K562 (cell line): ENCODE measurements at regions not wholly inside any gene's neighbourhood (a gene's known extent, or its start where the extent isn't known, plus 50 kb on each side); places are given as distances from the start of the nearest gene placed in this dataset.

Source experiments
- C11orf30 ChIP-seq: fragments of 450-650 bp; IDR thresholded peaks from 2 replicates; pipeline ENCODE4 v1.6.1; 2016; ENCODE audit warnings: low read depth, mild to moderate bottlenecking
- FUS ChIP-seq: fragments of 200-400 bp; formaldehyde crosslinking; optimal IDR thresholded peaks from 2 replicates; pipeline ENCODE3; 2017; ENCODE audit warnings: low read depth, low read length
- HLTF ChIP-seq: fragments of 450-650 bp; IDR thresholded peaks from 2 replicates; pipeline ENCODE4 v1.6.1; 2016
- HOXB6 ChIP-seq: fragments of 250-450 bp; sonication (Bioruptor Pico); IDR thresholded peaks from 2 replicates; pipeline ENCODE4 v1.5.1; 2022; ENCODE audit warnings: mild to moderate bottlenecking, borderline replicate concordance
- NCOA2 ChIP-seq, 2 experiments: fragments of 450-650 bp; IDR thresholded peaks; 2 replicates each; pipeline ENCODE4 v1.6.1; 2018; ENCODE audit warnings: mild to moderate bottlenecking in 2 of 2, moderate library complexity in 1 of 2; ENCODE audit not compliant: partially characterized antibody in 2 of 2
- NFATC3 ChIP-seq: fragments of 450-650 bp; IDR thresholded peaks from 2 replicates; pipeline ENCODE4 v1.6.1; 2017; ENCODE audit warnings: mild to moderate bottlenecking
- NR4A1 ChIP-seq, 2 experiments: fragments of 250-450 bp in 1 of 2; fragments of 450-650 bp in 1 of 2; sonication (Bioruptor Pico) in 1 of 2; IDR thresholded peaks; 2 replicates each; pipeline versions ENCODE4 v1.4.0 to v1.6.1; 2016 to 2020; ENCODE audit warnings: mild to moderate bottlenecking in 2 of 2, missing compliant biosample characterization in 1 of 2, missing genetic modification characterization in 1 of 2, moderate library complexity in 1 of 2
- RFX1 ChIP-seq: fragments of 450-650 bp; IDR thresholded peaks from 2 replicates; pipeline ENCODE4 v1.6.1; 2016; ENCODE audit warnings: mild to moderate bottlenecking, moderate library complexity
- SMC3 ChIP-seq: conservative IDR thresholded peaks from 2 replicates; pipeline ENCODE4 v1.6.1; 2011; ENCODE audit warnings: low read depth, low read length, improper control_type of control experiment; ENCODE audit not compliant: insufficient read depth
- TAF1 ChIP-seq: IDR thresholded peaks from 2 replicates; pipeline ENCODE4 v1.6.1; 2011; ENCODE audit warnings: mild to moderate bottlenecking, low read length, moderate library complexity; ENCODE audit not compliant: insufficient read depth, control insufficient read depth, severe bottlenecking; ENCODE audit errors: extremely low read depth
- TF ChIP-seq, protein P1 (sequence below): fragments of 250-450 bp; sonication (Bioruptor Pico); IDR thresholded peaks from 2 replicates; pipeline ENCODE4 v1.4.0; 2020; ENCODE audit warnings: mild to moderate bottlenecking
- TF ChIP-seq, protein P2 (sequence below), 2 experiments: fragments of 450-650 bp; IDR thresholded peaks; 2 replicates each; pipeline ENCODE4 v1.6.1; 2016; ENCODE audit warnings: mild to moderate bottlenecking in 2 of 2, borderline replicate concordance in 1 of 2, low read depth in 1 of 2, moderate library complexity in 1 of 2
- TF ChIP-seq, protein P3 (sequence below): fragments of 450-650 bp; formaldehyde crosslinking; IDR thresholded peaks from 2 replicates; pipeline ENCODE4 v1.4.0; 2022; ENCODE audit warnings: mild to moderate bottlenecking, moderate library complexity
- TF ChIP-seq, protein P4 (sequence below): fragments of 450-650 bp; conservative IDR thresholded peaks from 2 replicates; pipeline ENCODE4 v1.6.1; 2016; ENCODE audit warnings: missing genetic modification characterization, low read depth, mild to moderate bottlenecking, control low read depth, missing compliant biosample characterization

DNA sequence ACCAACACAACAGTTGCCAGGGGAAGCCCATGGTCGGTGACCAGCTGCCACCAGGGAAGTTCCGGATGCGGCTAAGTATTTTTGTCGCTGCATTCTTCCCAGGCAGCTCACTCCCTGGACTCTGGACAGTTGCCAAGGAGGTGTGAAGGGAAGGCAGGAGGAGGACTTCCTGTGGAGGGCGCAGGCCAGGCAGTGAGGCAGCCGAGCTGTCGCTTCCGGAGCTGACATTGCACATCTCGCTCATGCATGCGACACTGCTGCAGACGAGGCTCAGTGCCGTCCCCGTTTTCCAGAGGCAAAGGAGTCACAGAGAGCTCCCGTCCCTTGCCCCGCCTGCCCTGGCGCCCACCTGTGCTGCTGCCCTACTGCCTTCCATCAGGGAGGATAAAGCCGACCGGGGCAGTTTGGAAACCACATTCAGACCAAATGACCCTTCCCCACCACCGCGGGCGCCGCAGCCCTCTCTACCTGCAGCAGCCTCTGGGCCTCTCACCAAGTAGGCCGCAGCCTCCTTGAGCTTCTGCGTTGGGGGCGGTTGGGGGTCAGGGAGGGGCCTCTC, 81.4 kb downstream of the NENF start (continued):
- TF ChIP-seq SMC3 (no peak), NCOA2 (IDR thresholded peaks at IDR 0.05; ENCODE audit: partially characterized antibody in 2 of 2) (no peak), HLTF (no peak), NFATC3 (no peak), FUS (no peak), NR4A1 (CRISPR knock-in tag; IDR thresholded peaks at IDR 0.05) (no peak), NR4A1 (tag; IDR thresholded peaks at IDR 0.05) (no peak), TAF1 (no peak), C11orf30 (peak; percentile 71; the same call in 1 of the 2 replicates), RFX1 (no peak), HOXB6 (CRISPR knock-in tag) (no peak)
- TF ChIP-seq, protein P1, sequence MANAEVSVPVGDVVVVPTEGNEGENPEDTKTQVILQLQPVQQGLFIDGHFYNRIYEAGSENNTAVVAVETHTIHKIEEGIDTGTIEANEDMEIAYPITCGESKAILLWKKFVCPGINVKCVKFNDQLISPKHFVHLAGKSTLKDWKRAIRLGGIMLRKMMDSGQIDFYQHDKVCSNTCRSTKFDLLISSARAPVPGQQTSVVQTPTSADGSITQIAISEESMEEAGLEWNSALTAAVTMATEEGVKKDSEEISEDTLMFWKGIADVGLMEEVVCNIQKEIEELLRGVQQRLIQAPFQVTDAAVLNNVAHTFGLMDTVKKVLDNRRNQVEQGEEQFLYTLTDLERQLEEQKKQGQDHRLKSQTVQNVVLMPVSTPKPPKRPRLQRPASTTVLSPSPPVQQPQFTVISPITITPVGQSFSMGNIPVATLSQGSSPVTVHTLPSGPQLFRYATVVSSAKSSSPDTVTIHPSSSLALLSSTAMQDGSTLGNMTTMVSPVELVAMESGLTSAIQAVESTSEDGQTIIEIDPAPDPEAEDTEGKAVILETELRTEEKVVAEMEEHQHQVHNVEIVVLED (CRISPR knock-in tag), result no peak
- TF ChIP-seq, protein P2, sequence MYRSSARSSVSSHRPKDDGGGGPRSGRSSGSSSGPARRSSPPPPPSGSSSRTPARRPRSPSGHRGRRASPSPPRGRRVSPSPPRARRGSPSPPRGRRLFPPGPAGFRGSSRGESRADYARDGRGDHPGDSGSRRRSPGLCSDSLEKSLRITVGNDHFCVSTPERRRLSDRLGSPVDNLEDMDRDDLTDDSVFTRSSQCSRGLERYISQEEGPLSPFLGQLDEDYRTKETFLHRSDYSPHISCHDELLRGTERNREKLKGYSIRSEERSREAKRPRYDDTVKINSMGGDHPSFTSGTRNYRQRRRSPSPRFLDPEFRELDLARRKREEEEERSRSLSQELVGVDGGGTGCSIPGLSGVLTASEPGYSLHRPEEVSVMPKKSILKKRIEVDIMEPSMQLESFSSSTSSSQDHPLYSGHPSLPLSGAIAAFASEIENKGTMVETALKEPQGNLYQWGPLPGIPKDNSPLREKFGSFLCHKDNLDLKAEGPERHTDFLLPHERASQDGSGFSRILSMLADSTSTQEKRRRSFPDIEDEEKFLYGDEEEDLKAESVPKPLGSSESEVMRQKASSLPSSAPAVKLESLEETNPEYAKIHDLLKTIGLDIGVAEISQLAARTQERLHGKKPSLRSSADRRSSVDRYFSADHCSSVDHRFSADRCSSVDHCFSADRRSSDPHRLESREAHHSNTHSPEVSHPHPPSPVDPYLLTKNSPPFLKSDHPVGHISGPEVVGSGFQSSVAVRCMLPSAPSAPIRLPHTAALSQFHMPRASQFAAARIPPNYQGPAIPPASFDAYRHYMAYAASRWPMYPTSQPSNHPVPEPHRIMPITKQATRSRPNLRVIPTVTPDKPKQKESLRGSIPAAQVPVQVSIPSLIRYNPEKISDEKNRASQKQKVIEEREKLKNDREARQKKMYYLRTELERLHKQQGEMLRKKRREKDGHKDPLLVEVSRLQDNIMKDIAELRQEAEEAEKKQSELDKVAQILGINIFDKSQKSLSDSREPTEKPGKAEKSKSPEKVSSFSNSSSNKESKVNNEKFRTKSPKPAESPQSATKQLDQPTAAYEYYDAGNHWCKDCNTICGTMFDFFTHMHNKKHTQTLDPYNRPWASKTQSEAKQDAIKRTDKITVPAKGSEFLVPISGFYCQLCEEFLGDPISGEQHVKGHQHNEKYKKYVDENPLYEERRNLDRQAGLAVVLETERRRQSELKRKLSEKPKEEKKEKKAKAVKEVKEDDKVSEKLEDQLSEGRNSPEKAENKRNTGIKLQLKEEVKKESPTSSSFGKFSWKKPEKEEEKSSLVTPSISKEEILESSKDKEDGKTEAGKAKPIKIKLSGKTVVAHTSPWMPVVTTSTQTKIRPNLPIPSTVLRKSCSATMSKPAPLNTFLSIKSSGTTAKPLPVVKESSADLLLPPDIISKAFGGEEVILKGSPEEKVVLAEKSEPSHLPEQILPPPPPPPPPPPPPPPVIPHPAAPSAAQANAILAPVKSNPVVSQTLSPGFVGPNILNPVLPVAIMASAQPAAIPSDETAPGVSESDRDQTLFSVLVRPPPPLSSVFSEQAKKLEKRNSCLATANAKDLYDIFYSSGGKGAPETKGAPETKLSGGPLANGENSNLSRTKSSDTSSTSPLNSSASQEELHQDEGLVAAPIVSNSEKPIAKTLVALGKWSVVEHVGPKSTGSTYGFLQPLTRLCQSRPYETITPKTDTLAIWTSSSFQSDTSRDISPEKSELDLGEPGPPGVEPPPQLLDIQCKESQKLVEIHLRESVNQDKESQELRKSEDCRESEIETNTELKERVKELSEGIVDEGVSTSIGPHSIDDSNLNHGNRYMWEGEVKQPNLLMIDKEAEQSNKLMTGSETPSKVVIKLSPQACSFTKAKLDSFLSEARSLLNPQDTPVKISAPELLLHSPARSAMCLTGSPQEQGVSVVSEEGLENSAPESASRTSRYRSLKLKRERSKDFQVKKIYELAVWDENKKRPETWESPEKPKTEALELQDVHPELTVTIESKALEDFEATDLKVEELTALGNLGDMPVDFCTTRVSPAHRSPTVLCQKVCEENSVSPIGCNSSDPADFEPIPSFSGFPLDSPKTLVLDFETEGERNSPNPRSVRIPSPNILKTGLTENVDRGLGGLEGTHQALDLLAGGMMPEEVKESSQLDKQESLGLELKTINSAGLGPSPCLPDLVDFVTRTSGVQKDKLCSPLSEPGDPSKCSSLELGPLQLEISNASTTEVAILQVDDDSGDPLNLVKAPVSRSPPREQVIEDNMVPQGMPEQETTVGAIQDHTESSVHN (IDR thresholded peaks at IDR 0.05; ENCODE audit: borderline replicate concordance in 1 of 2, low read depth in 1 of 2), result no peak
- TF ChIP-seq, protein P3, sequence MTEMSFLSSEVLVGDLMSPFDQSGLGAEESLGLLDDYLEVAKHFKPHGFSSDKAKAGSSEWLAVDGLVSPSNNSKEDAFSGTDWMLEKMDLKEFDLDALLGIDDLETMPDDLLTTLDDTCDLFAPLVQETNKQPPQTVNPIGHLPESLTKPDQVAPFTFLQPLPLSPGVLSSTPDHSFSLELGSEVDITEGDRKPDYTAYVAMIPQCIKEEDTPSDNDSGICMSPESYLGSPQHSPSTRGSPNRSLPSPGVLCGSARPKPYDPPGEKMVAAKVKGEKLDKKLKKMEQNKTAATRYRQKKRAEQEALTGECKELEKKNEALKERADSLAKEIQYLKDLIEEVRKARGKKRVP, result no peak
- TF ChIP-seq, protein P4, sequence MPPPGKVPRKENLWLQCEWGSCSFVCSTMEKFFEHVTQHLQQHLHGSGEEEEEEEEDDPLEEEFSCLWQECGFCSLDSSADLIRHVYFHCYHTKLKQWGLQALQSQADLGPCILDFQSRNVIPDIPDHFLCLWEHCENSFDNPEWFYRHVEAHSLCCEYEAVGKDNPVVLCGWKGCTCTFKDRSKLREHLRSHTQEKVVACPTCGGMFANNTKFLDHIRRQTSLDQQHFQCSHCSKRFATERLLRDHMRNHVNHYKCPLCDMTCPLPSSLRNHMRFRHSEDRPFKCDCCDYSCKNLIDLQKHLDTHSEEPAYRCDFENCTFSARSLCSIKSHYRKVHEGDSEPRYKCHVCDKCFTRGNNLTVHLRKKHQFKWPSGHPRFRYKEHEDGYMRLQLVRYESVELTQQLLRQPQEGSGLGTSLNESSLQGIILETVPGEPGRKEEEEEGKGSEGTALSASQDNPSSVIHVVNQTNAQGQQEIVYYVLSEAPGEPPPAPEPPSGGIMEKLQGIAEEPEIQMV, result no peak
